Tibial nerve (tissue), 3 donors: ENCODE measurements at regions not wholly inside any gene's neighbourhood (a gene's known extent, or its start where the extent isn't known, plus 50 kb on each side); places are given as distances from the start of the nearest gene placed in this dataset.

Experiments used
- CTCF ChIP-seq, 5 experiments: fragments of 200-600 bp in 3 of 5; fragments of 450-650 bp in 2 of 5; sonication (generic) in 3 of 5; IDR thresholded peaks; one replicate each; pipeline ENCODE4 v1.5.1; 2016 to 2019; ENCODE audit warnings: antibody characterized with exemption in 5 of 5, mild to moderate bottlenecking in 3 of 5, moderate library complexity in 2 of 5
- POLR2A ChIP-seq, 2 donors: fragments of 450-650 bp; IDR thresholded peaks; one replicate each; pipeline ENCODE4 v1.6.1; 2017; ENCODE audit warnings: antibody characterized with exemption in 2 of 2, mild to moderate bottlenecking in 2 of 2, moderate library complexity in 2 of 2

GRCh38 chr10:60663850-60664249 is 114.4 kb upstream of the CDK1 start:
- TF ChIP-seq CTCF (IDR thresholded peaks at IDR 0.05) (no peak), POLR2A (IDR thresholded peaks at IDR 0.05) (no peak)
